ENCODE measurements at regions not wholly inside any gene's neighbourhood (a gene's known extent, or its start where the extent isn't known, plus 50 kb on each side); places are given as distances from the start of the nearest gene placed in this dataset.

- Histone ChIP-seq H3K27me3 (ENCODE audit: insufficient read depth, low read length) (no peaks in the 10 kb centered on the region), H3K36me3 (ENCODE audit: insufficient read depth, low read length) (no peaks in the 10 kb centered on the region), H3K79me2 (ENCODE audit: insufficient read depth, low read length) (no peaks in the 10 kb centered on the region), H3K9me3 (ENCODE audit: low read depth, low read length) (no peaks in the 10 kb centered on the region), H3K4me1 (ENCODE audit: insufficient read depth, low read length) (no peaks in the 10 kb centered on the region), H3K4me2 (ENCODE audit: insufficient read depth, low read length) (no peak overlapping the region), H4K20me1 (ENCODE audit: insufficient read depth, low read length) (no peaks in the 10 kb centered on the region), H2AFZ (ENCODE audit: low read length) (no peak overlapping the region), H3K27ac (ENCODE audit: low read depth, low read length) (no peak overlapping the region), H3K4me3 (ENCODE audit: insufficient read depth, low read length) (no peak overlapping the region)
- TF ChIP-seq, protein P1, sequence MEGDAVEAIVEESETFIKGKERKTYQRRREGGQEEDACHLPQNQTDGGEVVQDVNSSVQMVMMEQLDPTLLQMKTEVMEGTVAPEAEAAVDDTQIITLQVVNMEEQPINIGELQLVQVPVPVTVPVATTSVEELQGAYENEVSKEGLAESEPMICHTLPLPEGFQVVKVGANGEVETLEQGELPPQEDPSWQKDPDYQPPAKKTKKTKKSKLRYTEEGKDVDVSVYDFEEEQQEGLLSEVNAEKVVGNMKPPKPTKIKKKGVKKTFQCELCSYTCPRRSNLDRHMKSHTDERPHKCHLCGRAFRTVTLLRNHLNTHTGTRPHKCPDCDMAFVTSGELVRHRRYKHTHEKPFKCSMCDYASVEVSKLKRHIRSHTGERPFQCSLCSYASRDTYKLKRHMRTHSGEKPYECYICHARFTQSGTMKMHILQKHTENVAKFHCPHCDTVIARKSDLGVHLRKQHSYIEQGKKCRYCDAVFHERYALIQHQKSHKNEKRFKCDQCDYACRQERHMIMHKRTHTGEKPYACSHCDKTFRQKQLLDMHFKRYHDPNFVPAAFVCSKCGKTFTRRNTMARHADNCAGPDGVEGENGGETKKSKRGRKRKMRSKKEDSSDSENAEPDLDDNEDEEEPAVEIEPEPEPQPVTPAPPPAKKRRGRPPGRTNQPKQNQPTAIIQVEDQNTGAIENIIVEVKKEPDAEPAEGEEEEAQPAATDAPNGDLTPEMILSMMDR (IDR thresholded peaks at IDR 0.05; ENCODE audit: extremely low read depth, low read depth, low read length): no peak
- no peak for DNase-seq (ENCODE audit: insufficient read length, low spot score, missing footprints)
These were observed 970.7 kb downstream of the KCNT2 start for GRCh38 chr1:195637539-195637938.

- Histone ChIP-seq H3K4me1 (ENCODE audit: insufficient read depth, low read length) (no peaks in the 10 kb centered on the region), H2AFZ (ENCODE audit: low read length) (no peak overlapping the region)
These were observed 990.0 kb downstream of the KCNT2 start for GRCh38 chr1:195618287-195618686.

DNA sequence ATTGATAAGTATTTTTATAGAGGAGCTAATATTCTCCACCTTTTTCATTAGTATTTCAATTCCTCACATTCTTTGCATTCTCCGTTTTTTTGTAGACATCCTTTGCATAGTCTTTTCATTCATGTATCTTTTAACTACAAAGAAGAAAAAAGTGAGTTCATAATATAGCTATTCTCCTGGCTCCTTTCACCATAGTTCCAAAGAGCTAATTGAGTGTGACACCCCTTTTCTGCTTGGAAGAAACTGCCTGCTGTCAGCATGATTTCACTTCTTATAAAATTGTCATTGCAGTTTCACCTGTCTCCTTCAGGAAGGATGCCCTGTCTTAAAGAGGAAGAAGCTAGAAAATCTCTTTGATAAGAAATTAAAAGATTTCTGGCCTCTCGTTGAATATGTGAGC is 991.1 kb downstream of the KCNT2 start:
- Histone ChIP-seq H3K4me1 (ENCODE audit: insufficient read depth, low read length) (no peaks in the 10 kb centered on the region), H3K9me3 (ENCODE audit: low read depth, low read length) (no peaks in the 10 kb centered on the region), H3K36me3 (ENCODE audit: insufficient read depth, low read length) (no peaks in the 10 kb centered on the region), H3K4me2 (ENCODE audit: insufficient read depth, low read length) (no peak overlapping the region), H3K27ac (ENCODE audit: low read depth, low read length) (no peak overlapping the region), H2AFZ (ENCODE audit: low read length) (no peak overlapping the region), H3K4me3 (ENCODE audit: insufficient read depth, low read length) (no peak overlapping the region), H4K20me1 (ENCODE audit: insufficient read depth, low read length) (no peaks in the 10 kb centered on the region), H3K27me3 (ENCODE audit: insufficient read depth, low read length) (no peaks in the 10 kb centered on the region), H3K79me2 (ENCODE audit: insufficient read depth, low read length) (no peaks in the 10 kb centered on the region)
- DNase-seq (ENCODE audit: insufficient read length, low spot score, missing footprints): no peak
- TF ChIP-seq, protein P1 (IDR thresholded peaks at IDR 0.05; ENCODE audit: extremely low read depth, low read depth, low read length): no peak

More at GRCh38 chr1:195618287-195618686, 990.0 kb downstream of the KCNT2 start:
- Histone ChIP-seq H3K4me2 (ENCODE audit: insufficient read depth, low read length) (no peak overlapping the region), H3K9me3 (ENCODE audit: low read depth, low read length) (no peaks in the 10 kb centered on the region), H3K27ac (ENCODE audit: low read depth, low read length) (no peak overlapping the region), H3K4me3 (ENCODE audit: insufficient read depth, low read length) (no peak overlapping the region), H3K79me2 (ENCODE audit: insufficient read depth, low read length) (no peaks in the 10 kb centered on the region), H4K20me1 (ENCODE audit: insufficient read depth, low read length) (no peaks in the 10 kb centered on the region), H3K27me3 (ENCODE audit: insufficient read depth, low read length) (no peaks in the 10 kb centered on the region), H3K36me3 (ENCODE audit: insufficient read depth, low read length) (no peaks in the 10 kb centered on the region)
- TF ChIP-seq, protein P1 (IDR thresholded peaks at IDR 0.05; ENCODE audit: extremely low read depth, low read depth, low read length): no peak
- DNase-seq (ENCODE audit: insufficient read length, low spot score, missing footprints): no peak

GRCh38 chr1:195608883-195609282 is 999.4 kb downstream of the KCNT2 start:
- H3K9me3 ChIP-seq (ENCODE audit: low read depth, low read length): no peaks in the 10 kb centered on the region
- TF ChIP-seq, protein P1 (IDR thresholded peaks at IDR 0.05; ENCODE audit: extremely low read depth, low read depth, low read length): no peak
- H3K27ac ChIP-seq (ENCODE audit: low read depth, low read length): no peak overlapping the region
- H3K4me3 ChIP-seq (ENCODE audit: insufficient read depth, low read length): no peak overlapping the region
- H2AFZ ChIP-seq (ENCODE audit: low read length): no peak overlapping the region
- H3K27me3 ChIP-seq (ENCODE audit: insufficient read depth, low read length): no peaks in the 10 kb centered on the region
- H4K20me1 ChIP-seq (ENCODE audit: insufficient read depth, low read length): no peaks in the 10 kb centered on the region
- no peak overlapping the region for H3K4me2 ChIP-seq (ENCODE audit: insufficient read depth, low read length)
- H3K36me3 ChIP-seq (ENCODE audit: insufficient read depth, low read length): no peaks in the 10 kb centered on the region
- H3K4me1 ChIP-seq (ENCODE audit: insufficient read depth, low read length): no peaks in the 10 kb centered on the region
- H3K79me2 ChIP-seq (ENCODE audit: insufficient read depth, low read length): no peaks in the 10 kb centered on the region
- no peak for DNase-seq (ENCODE audit: insufficient read length, low spot score, missing footprints)

Data from osteoblast (primary cell).